Kidney (tissue), 13 donors: ENCODE measurements at regions not wholly inside any gene's neighbourhood (a gene's known extent, or its start where the extent isn't known, plus 50 kb on each side); places are given as distances from the start of the nearest gene placed in this dataset.

Experiments
- DNase-seq, 5 donors: peaks; one replicate each; pipeline ENCODE4 v3.0.0-alpha.2; 2013 to 2020
- FAIRE-seq: peaks from 2 replicates; lab custom pipeline; 2012; peaks lifted over from hg19 to GRCh38; lab: Jason Lieb, UNC
- H3K27ac ChIP-seq, 2 donors: one replicate each; pipeline ENCODE4 v1.7.0; 2013; ENCODE audit warnings: low read depth in 2 of 2, low read length in 2 of 2, inconsistent platforms in 1 of 2
- H3K27me3 ChIP-seq: one replicate; pipeline ENCODE4 v1.7.1; 2013; ENCODE audit warnings: low read length, inconsistent platforms; ENCODE audit not compliant: control insufficient read depth, insufficient read depth
- H3K36me3 ChIP-seq, 3 donors: one replicate each; pipeline versions ENCODE4 v1.7.0 to v1.7.1; 2013; ENCODE audit warnings: low read length in 3 of 3, control low read depth in 1 of 3, inconsistent platforms in 1 of 3; ENCODE audit not compliant: insufficient read depth in 3 of 3, control insufficient read depth in 2 of 3
- H3K4me1 ChIP-seq, 3 donors: one replicate each; pipeline versions ENCODE4 v1.7.0 to v1.7.1; 2013; ENCODE audit warnings: low read length in 3 of 3, inconsistent platforms in 1 of 3, low read depth in 1 of 3; ENCODE audit not compliant: control insufficient read depth in 2 of 3, insufficient read depth in 2 of 3
- H3K4me3 ChIP-seq, 3 donors: one replicate each; pipeline versions ENCODE4 v1.7.0 to v1.8.1; 2013; ENCODE audit warnings: low read length in 3 of 3, control low read depth in 1 of 3, inconsistent platforms in 1 of 3
- H3K9ac ChIP-seq, 3 donors: one replicate each; pipeline versions ENCODE4 v1.7.0 to v1.7.1; 2013; ENCODE audit warnings: low read length in 3 of 3, control low read depth in 1 of 3, inconsistent platforms in 1 of 3
- H3K9me3 ChIP-seq, 3 donors: one replicate each; pipeline versions ENCODE4 v1.7.0 to v1.7.1; 2013; ENCODE audit warnings: low read length in 3 of 3, control low read depth in 1 of 3, inconsistent platforms in 1 of 3; ENCODE audit not compliant: control insufficient read depth in 2 of 3, insufficient read depth in 1 of 3
- intact Hi-C: fragments of 100-400 bp; cut with DNase I; formaldehyde crosslinking; loops from one replicate; pipeline ENCODE4 v1.11.1; 2022
- TF ChIP-seq, protein P1 (sequence below): IDR thresholded peaks from 3 replicates; pipeline ENCODE4 v1.5.1; 2012; ENCODE audit warnings: mild to moderate bottlenecking, moderate library complexity, borderline replicate concordance; ENCODE audit not compliant: insufficient read depth; ENCODE audit errors: extremely low read depth
- donor health status: control.
- donor health status: control.
- donor health status: control.
- donor health status: control.
- donor health status: control.
- donor health status: DM: yes; HTN: yes; CAD: no.
- donor health status: Normal renal cell carcinoma (clear cell type).

DNA sequence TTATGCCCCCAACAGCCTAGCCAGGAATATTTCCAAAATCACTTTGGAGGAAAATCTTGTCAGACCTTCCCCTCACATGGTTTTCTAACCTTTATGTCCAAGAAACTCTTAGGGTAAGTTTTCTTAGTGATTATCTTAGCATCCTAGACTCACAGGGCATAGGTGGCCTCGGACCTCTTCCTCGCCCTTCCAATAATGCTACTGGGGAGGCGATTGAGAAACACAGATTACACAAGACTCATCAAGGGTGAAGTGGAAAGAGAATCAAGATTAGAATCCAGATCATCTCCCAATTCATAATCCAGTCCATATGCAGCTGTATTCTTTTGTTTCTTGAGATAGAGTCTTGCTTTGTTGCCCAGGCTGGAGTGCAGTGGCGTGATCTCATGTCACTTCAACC, 358.4 kb upstream of the CDH5 start:
- Histone ChIP-seq H3K27ac (no peak overlapping the region), H3K9me3 (no peaks in the 10 kb centered on the region), H3K36me3 (no peaks in the 10 kb centered on the region), H3K27me3 (no peaks in the 10 kb centered on the region), H3K4me3 (no peak overlapping the region), H3K4me1 (no peaks in the 10 kb centered on the region), H3K9ac (no peak overlapping the region)
- intact Hi-C loops, result no loop called here
- TF ChIP-seq, protein P1, sequence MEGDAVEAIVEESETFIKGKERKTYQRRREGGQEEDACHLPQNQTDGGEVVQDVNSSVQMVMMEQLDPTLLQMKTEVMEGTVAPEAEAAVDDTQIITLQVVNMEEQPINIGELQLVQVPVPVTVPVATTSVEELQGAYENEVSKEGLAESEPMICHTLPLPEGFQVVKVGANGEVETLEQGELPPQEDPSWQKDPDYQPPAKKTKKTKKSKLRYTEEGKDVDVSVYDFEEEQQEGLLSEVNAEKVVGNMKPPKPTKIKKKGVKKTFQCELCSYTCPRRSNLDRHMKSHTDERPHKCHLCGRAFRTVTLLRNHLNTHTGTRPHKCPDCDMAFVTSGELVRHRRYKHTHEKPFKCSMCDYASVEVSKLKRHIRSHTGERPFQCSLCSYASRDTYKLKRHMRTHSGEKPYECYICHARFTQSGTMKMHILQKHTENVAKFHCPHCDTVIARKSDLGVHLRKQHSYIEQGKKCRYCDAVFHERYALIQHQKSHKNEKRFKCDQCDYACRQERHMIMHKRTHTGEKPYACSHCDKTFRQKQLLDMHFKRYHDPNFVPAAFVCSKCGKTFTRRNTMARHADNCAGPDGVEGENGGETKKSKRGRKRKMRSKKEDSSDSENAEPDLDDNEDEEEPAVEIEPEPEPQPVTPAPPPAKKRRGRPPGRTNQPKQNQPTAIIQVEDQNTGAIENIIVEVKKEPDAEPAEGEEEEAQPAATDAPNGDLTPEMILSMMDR, result no peak
- no peak for DNase-seq
- no peak for FAIRE-seq

DNA sequence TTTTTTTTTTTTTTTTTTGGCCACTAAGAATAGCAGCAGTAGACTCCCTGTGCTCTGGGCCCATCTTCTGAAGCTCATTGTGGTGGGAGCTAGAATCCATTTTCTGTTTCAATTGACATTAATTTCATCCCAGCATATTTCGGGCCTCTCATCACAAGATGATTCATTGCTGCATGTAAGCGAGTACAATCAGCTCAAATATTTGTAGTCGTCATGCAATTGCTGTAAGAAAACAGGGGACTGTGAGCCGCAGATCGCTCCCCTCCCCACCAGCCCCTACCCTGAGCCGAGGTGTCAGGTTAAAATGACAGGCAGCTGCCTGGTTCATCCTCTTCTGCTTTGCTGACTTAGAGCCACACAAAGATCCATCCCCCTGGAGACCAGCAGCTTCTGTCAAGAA, 358.8 kb upstream of the CDH5 start:
- DNase-seq, result peak in 2 of 5 donors; percentile 19 to 22
- Histone ChIP-seq H3K27ac (no peak overlapping the region), H3K4me3 (no peak overlapping the region), H3K27me3 (no peaks in the 10 kb centered on the region), H3K9ac (no peak overlapping the region), H3K4me1 (no peaks in the 10 kb centered on the region), H3K36me3 (no peaks in the 10 kb centered on the region), H3K9me3 (no peaks in the 10 kb centered on the region)
- TF ChIP-seq, protein P1, result no peak
- FAIRE-seq, result no peak
- intact Hi-C loops, result no loop called here

GRCh38 chr16:66006485-66006884, 360.0 kb upstream of the CDH5 start:
- DNase-seq (no peak), FAIRE-seq (no peak)
- no peaks in the 10 kb centered on the region for H3K27me3 ChIP-seq
- H3K9me3 ChIP-seq, result no peaks in the 10 kb centered on the region
- H3K36me3 ChIP-seq, result no peaks in the 10 kb centered on the region
- no peak overlapping the region for H3K4me3 ChIP-seq
- TF ChIP-seq, protein P1, result no peak
- H3K4me1 ChIP-seq, result no peaks in the 10 kb centered on the region
- H3K9ac ChIP-seq, result no peak overlapping the region
- intact Hi-C loops, result no loop called here
- H3K27ac ChIP-seq, result no peak overlapping the region

- Histone ChIP-seq H3K4me1 (no peaks in the 10 kb centered on the region), H3K36me3 (no peaks in the 10 kb centered on the region), H3K9me3 (no peaks in the 10 kb centered on the region), H3K27ac (no peak overlapping the region), H3K27me3 (no peaks in the 10 kb centered on the region), H3K4me3 (no peak overlapping the region), H3K9ac (no peak overlapping the region)
- TF ChIP-seq, protein P1, result no peak
- DNase-seq, result peak in 3 of 5 donors; percentile 26 to 64 (median 48)
- FAIRE-seq, result no peak
- intact Hi-C loops, result no loop called here
Observed at GRCh38 chr16:66004699-66005098, 361.8 kb upstream of the CDH5 start.
